ENCODE measurements at regions not wholly inside any gene's neighbourhood (a gene's known extent, or its start where the extent isn't known, plus 50 kb on each side); places are given as distances from the start of the nearest gene placed in this dataset.

DNA sequence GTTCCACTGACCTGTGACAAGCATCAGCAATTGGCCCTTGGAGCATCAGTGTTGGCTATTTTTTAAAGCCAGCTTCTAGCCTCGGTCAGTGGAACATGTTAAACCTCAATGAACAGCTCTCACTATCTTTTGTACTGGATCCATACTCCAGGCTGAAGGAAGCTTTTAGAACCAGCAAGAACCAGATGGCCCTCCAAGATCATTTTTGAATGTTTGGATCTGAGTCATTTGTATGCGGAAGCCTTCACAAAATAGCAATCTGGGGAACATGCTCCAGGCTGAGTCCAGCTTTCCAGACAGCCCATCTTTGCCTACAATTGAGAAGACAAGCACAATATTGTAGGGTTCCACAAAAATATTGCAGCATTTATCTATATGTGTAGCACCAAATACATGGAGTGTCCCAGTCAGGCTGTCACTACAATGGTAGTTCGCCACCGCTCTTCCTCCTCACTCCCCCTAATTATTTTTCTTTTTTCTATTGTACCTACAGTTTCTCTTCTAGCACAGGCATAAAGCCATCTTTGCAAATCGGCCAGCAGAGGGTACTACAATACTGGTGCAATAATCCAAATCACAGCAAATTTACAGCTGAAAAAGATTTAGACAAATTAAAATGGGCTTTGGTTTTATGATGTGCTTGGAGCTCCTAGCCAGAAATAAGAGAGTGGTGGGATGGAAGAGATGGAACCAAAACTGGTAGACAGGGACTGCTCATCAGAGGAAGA is 177.4 kb upstream of the BLID start:
- ATAC-seq: no peak
- Histone ChIP-seq H3K27me3 (no peaks in the 10 kb centered on the region), H3K4me1 (no peaks in the 10 kb centered on the region), H3K4me3 (no peak overlapping the region), H3K9me3 (no peaks in the 10 kb centered on the region), H3K27ac (no peak overlapping the region), H3K36me3 (no peaks in the 10 kb centered on the region)
- intact Hi-C loops (cut with DNase I): no loop called here
- WGBS, 2 donors: 81 to 87% methylated on average over 5 of the region's 5 CpGs
- DNase-seq: no peak
- TF ChIP-seq, protein P1, sequence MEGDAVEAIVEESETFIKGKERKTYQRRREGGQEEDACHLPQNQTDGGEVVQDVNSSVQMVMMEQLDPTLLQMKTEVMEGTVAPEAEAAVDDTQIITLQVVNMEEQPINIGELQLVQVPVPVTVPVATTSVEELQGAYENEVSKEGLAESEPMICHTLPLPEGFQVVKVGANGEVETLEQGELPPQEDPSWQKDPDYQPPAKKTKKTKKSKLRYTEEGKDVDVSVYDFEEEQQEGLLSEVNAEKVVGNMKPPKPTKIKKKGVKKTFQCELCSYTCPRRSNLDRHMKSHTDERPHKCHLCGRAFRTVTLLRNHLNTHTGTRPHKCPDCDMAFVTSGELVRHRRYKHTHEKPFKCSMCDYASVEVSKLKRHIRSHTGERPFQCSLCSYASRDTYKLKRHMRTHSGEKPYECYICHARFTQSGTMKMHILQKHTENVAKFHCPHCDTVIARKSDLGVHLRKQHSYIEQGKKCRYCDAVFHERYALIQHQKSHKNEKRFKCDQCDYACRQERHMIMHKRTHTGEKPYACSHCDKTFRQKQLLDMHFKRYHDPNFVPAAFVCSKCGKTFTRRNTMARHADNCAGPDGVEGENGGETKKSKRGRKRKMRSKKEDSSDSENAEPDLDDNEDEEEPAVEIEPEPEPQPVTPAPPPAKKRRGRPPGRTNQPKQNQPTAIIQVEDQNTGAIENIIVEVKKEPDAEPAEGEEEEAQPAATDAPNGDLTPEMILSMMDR (IDR thresholded peaks at IDR 0.05): no peak
- FAIRE-seq: no peak

DNA sequence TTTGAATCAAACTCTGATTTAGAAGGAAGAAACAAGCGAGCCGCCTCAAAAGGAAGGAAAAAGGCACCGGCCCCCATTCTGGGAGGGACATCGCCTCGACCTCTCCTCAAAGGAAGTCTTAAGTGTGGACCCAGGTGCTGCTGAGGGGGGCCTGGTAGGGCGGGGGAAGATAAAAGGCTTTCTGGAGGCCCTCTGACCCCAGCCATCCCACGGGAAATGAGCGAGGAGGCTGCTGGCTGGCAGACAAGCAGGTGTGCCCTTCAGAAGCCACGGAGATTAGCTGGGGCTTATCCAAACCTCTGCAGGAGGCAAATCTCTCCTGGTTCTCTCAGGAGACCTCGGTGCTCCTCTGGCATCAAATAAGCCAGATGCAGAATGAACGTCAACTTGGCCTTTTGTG is 171.4 kb upstream of the BLID start:
- Histone ChIP-seq H3K27me3 (no peaks in the 10 kb centered on the region), H3K27ac (no peak overlapping the region), H3K4me1 (no peaks in the 10 kb centered on the region), H3K9me3 (no peaks in the 10 kb centered on the region), H3K4me3 (no peak overlapping the region), H3K36me3 (no peaks in the 10 kb centered on the region)
- no peak for DNase-seq
- 40 to 44% methylated on average over 11 of the region's 11 CpGs for WGBS, 2 donors
- FAIRE-seq: no peak
- intact Hi-C loops (cut with DNase I): no loop called here
- no peak for ATAC-seq
- TF ChIP-seq, protein P1 (IDR thresholded peaks at IDR 0.05): no peak

DNA sequence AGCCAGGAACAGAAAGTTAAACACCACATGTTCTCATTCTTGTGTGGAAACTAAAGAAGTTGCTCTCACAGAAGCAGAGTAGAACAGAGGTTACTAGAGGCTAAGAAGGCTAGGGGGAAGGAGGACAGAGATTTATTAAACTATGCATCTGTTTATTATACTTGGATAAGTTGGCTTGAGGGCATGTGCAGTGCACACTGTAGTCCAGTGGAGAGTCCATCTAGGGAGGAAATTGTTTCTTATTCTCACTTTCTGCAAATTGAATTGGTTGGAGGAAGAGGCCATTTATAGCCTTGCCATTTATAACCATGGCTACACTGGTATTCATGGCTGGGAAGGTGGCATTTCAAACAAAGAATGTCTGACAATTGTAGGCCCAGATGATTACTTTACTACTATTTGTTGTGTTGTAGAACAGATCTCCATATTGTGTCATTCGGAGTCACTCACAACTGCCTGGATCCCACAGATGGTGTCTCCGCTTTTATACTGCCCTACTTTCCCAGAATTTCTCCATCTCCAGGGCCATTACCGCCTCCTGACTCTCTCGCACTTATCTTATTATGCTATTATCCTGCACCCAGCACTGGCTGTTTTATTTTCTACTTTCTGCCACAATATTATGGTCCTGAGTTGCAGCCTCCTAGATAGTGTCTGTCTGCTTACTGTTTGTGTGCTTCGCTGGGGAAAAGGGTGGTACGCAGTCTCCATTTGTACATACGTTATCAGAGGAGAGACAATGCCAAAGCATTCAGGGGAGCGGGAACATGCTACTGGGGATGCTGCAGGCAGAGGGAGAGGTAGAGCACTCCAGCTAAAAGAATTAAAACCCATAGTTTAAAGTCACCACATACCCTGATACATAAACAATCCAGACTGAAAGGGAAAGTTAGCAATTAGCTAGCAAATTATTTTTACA is 169.3 kb upstream of the BLID start:
- ATAC-seq (no peak), FAIRE-seq (no peak), DNase-seq (no peak)
- H3K27ac ChIP-seq: no peak overlapping the region
- no peaks in the 10 kb centered on the region for H3K4me1 ChIP-seq
- no peaks in the 10 kb centered on the region for H3K27me3 ChIP-seq
- intact Hi-C loops (cut with DNase I): no loop called here
- TF ChIP-seq, protein P1 (IDR thresholded peaks at IDR 0.05): no peak
- H3K4me3 ChIP-seq: no peak overlapping the region
- no peaks in the 10 kb centered on the region for H3K36me3 ChIP-seq
- 92 to 96% methylated on average over 8 of the region's 8 CpGs for WGBS, 2 donors
- H3K9me3 ChIP-seq: no peaks in the 10 kb centered on the region

DNA sequence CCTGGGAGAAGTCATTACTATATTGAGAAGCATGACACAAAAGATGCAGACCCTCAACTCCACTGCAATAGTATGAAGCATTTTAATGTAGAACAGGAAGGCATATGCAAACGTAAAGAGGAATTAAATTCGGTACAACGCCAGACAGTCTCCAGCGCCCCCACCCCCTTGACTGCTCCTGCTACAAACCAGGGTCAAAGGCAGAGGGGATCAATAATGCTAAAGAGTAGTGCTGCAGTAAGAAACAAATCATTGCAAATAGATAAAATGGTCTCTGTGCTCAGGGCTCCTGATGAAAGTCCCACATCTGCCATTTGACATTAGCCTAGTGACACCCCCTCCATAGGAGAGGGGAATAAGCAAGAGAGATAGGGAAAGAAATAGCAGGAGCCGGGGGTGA is 164.9 kb upstream of the BLID start:
- 76 to 79% methylated on average over 5 of the region's 5 CpGs for WGBS, 2 donors
- no peak for ATAC-seq
- Histone ChIP-seq H3K9me3 (no peaks in the 10 kb centered on the region), H3K4me3 (no peak overlapping the region), H3K27ac (no peak overlapping the region), H3K4me1 (no peaks in the 10 kb centered on the region), H3K36me3 (no peaks in the 10 kb centered on the region), H3K27me3 (no peaks in the 10 kb centered on the region)
- intact Hi-C loops (cut with DNase I): no loop called here
- DNase-seq: no peak
- FAIRE-seq: no peak
- TF ChIP-seq, protein P1 (IDR thresholded peaks at IDR 0.05): no peak

DNA sequence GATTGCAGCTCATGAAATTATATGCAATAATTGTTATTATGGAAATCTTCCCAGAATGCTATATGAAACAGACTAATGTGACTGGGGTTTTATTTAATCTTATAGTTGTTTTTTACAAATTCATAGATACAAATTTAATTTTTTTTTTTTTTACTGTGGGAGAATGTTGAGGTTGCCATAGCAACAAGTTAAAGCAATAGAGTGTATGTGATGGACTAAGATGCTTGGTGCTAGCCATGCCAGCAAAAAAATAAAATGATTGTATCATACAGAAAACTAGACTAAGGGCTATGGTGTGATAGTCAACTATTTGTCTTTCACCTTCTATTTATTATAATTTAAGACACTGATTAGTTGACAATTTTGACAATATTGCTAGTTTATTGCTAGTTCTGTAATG is 163.2 kb upstream of the BLID start:
- no peaks in the 10 kb centered on the region for H3K36me3 ChIP-seq
- intact Hi-C loops (cut with DNase I): no loop called here
- H3K27ac ChIP-seq: no peak overlapping the region
- DNase-seq (no peak), ATAC-seq (no peak), FAIRE-seq (no peak)
- H3K4me3 ChIP-seq: no peak overlapping the region
- no peaks in the 10 kb centered on the region for H3K9me3 ChIP-seq
- peaks cover 0 to 3% (median 0%) of the 10 kb centered on the region in 3 donors for H3K4me1 ChIP-seq
- TF ChIP-seq, protein P1 (IDR thresholded peaks at IDR 0.05): no peak
- H3K27me3 ChIP-seq: no peaks in the 10 kb centered on the region
